K562 (cell line): ENCODE measurements at regions not wholly inside any gene's neighbourhood (a gene's known extent, or its start where the extent isn't known, plus 50 kb on each side); places are given as distances from the start of the nearest gene placed in this dataset.

Source experiments
- ATAC-seq: fragments of 200-7000 bp; cut with Tn5 transposase; 3 replicates; pipeline ENCODE4 v1.9.1; 2020; ENCODE audit warnings: moderate library complexity
- BruUV-seq: library from RNA; stranded (reverse); fragments of 400-500 nt; replicated peaks from 2 replicates; lab custom pipeline; 2021; lab: Mats Ljungman, UMichigan
- CTCF ChIA-PET: fragments of 300-600 bp; formaldehyde crosslinking; extraction: SDS; loops from one replicate; lab custom pipeline; 2021; ENCODE audit warnings: low intra/inter-chr PET ratio; lab: Yijun Ruan, JAX
- POLR2A ChIA-PET: fragments of 300-600, 350-650 bp; sonication (Branson Sonifier 250); formaldehyde crosslinking; extraction: SDS; loops from one replicate; lab custom pipeline; 2021; ENCODE audit warnings: antibody characterized with exemption, inconsistent platforms; lab: Yijun Ruan, JAX
- DNase-seq, 4 experiments: peaks; one replicate each; pipeline versions ENCODE4 v3.0.0 to v3.0.0-alpha.2; 2011 to 2018; ENCODE audit warnings: low spot score in 3 of 4, mixed read lengths in 3 of 4; ENCODE audit errors: extremely low read depth in 1 of 4
- FAIRE-seq: peaks from 2 replicates; lab custom pipeline; 2011; peaks lifted over from hg19 to GRCh38; lab: Jason Lieb, UNC
- H2AFZ ChIP-seq: 2 replicates; pipeline ENCODE4 v1.6.0; 2011; ENCODE audit warnings: low read depth, low read length, control low read depth, inconsistent platforms
- H3K27ac ChIP-seq: fragments of 200-600 bp; 3 replicates; pipeline ENCODE4 v1.8.0; 2011; ENCODE audit warnings: low read depth, mild to moderate bottlenecking, control low read depth, inconsistent platforms, low read length, moderate library complexity, mixed read lengths; ENCODE audit errors: extremely low read depth
- H3K27me3 ChIP-seq, 2 experiments: fragments of 300-600 bp in 1 of 2; 2 replicates in 1 of 2; 3 replicates in 1 of 2; pipeline versions ENCODE4 v1.6.0 to v1.8.0; 2011; ENCODE audit warnings: inconsistent platforms in 2 of 2, low read length in 2 of 2, mild to moderate bottlenecking in 1 of 2, mixed read lengths in 1 of 2, moderate library complexity in 1 of 2; ENCODE audit not compliant: control insufficient read depth in 2 of 2, insufficient read depth in 2 of 2
- H3K36me3 ChIP-seq: fragments of 300-600 bp; 3 replicates; pipeline ENCODE4 v1.8.0; 2011; ENCODE audit warnings: mild to moderate bottlenecking, low read length, inconsistent platforms; ENCODE audit not compliant: control insufficient read depth, insufficient read depth
- H3K4me1 ChIP-seq, 2 experiments: fragments of 200-600 bp in 1 of 2; replicated peaks in 1 of 2; 2 replicates in 1 of 2; 3 replicates in 1 of 2; pipeline versions ENCODE4 v1.5.1 to v1.8.0; 2011; ENCODE audit warnings: inconsistent platforms in 2 of 2, low read length in 2 of 2, mild to moderate bottlenecking in 1 of 2, mixed read lengths in 1 of 2, moderate library complexity in 1 of 2; ENCODE audit not compliant: control insufficient read depth in 2 of 2, insufficient read depth in 2 of 2
- H3K4me2 ChIP-seq: 2 replicates; pipeline ENCODE4 v1.6.1; 2011; ENCODE audit warnings: low read length, control low read depth, inconsistent platforms, mixed read lengths; ENCODE audit not compliant: insufficient read depth
- H3K4me3 ChIP-seq: fragments of 200-600 bp; sonication (generic), shearing (Covaris generic); 2 replicates; pipeline ENCODE4 v1.5.1; 2016; ENCODE audit warnings: control low read depth, inconsistent platforms
- H3K79me2 ChIP-seq: fragments of 200-600 bp; 3 replicates; pipeline ENCODE4 v1.8.0; 2011; ENCODE audit warnings: low read length, inconsistent platforms; ENCODE audit not compliant: control insufficient read depth, insufficient read depth
- H3K9ac ChIP-seq, 2 experiments: 2 replicates each; pipeline versions ENCODE4 v1.6.0 to v1.6.1; 2011; ENCODE audit warnings: low read depth in 2 of 2, low read length in 2 of 2, control low read depth in 1 of 2, inconsistent platforms in 1 of 2, mild to moderate bottlenecking in 1 of 2, mixed read lengths in 1 of 2; ENCODE audit not compliant: insufficient read depth in 1 of 2
- H3K9me1 ChIP-seq: one replicate; pipeline ENCODE4 v1.6.0; 2011; ENCODE audit warnings: inconsistent platforms, mild to moderate bottlenecking, low read length, moderate library complexity; ENCODE audit not compliant: control insufficient read depth, insufficient read depth
- H3K9me3 ChIP-seq: replicated peaks from 2 replicates; pipeline ENCODE4 v1.5.1; 2011; ENCODE audit warnings: low read depth, low read length, inconsistent platforms; ENCODE audit not compliant: control insufficient read depth, insufficient read depth
- H4K20me1 ChIP-seq: replicated peaks from 2 replicates; pipeline ENCODE4 v1.6.1; 2011; ENCODE audit warnings: low read length, inconsistent platforms, mixed read lengths; ENCODE audit not compliant: control insufficient read depth, insufficient read depth
- CXXC5 ChIP-seq: fragments of 250-450 bp; sonication (Bioruptor Pico); IDR thresholded peaks from 2 replicates; pipeline ENCODE4 v1.8.0; 2022; ENCODE audit warnings: inconsistent platforms, mild to moderate bottlenecking, moderate library complexity
- GATAD2B ChIP-seq: fragments of 450-650 bp; IDR thresholded peaks from 2 replicates; pipeline ENCODE4 v1.6.1; 2017; ENCODE audit warnings: mild to moderate bottlenecking, borderline replicate concordance
- GTF3C2 ChIP-seq: IDR thresholded peaks from 3 replicates; pipeline ENCODE4 v1.6.1; 2011; ENCODE audit warnings: borderline replicate concordance, mild to moderate bottlenecking, moderate library complexity; ENCODE audit not compliant: insufficient read length; ENCODE audit errors: extremely low read depth
- KLF13 ChIP-seq: fragments of 450-650 bp; IDR thresholded peaks from 2 replicates; pipeline ENCODE4 v1.6.1; 2016; ENCODE audit warnings: missing genetic modification characterization, low read depth, mild to moderate bottlenecking, missing compliant biosample characterization, moderate library complexity, borderline replicate concordance
- MAFF ChIP-seq: IDR thresholded peaks from 2 replicates; pipeline ENCODE4 v1.6.1; 2012; ENCODE audit warnings: low read length, improper control_type of control experiment
- MED1 ChIP-seq: sonication (generic); formaldehyde crosslinking; IDR thresholded peaks from 2 replicates; pipeline ENCODE4 v1.8.1; 2023; ENCODE audit warnings: missing genetic modification reagents, borderline replicate concordance
- NONO ChIP-seq, 2 experiments: fragments of 200-400 bp in 1 of 2; fragments of 450-650 bp in 1 of 2; formaldehyde crosslinking in 1 of 2; IDR thresholded peaks; 2 replicates each; pipeline ENCODE4 v1.6.1; 2017; ENCODE audit warnings: low read depth in 2 of 2, mild to moderate bottlenecking in 2 of 2, moderate library complexity in 2 of 2, low read length in 1 of 2
- RBM14 ChIP-seq: fragments of 200-400 bp; formaldehyde crosslinking; IDR thresholded peaks from 2 replicates; pipeline ENCODE4 v1.6.1; 2018; ENCODE audit warnings: low read depth, mild to moderate bottlenecking, low read length, moderate library complexity, borderline replicate concordance; ENCODE audit not compliant: insufficient read depth
- SIX5 ChIP-seq, 2 experiments: IDR thresholded peaks; 2 replicates each; pipeline ENCODE4 v1.6.1; 2011; ENCODE audit warnings: low read length in 2 of 2, borderline replicate concordance in 1 of 2, low read depth in 1 of 2, mild to moderate bottlenecking in 1 of 2, moderate library complexity in 1 of 2; ENCODE audit not compliant: insufficient read depth in 1 of 2
- ZNF224 ChIP-seq: sonication (generic); formaldehyde crosslinking; IDR thresholded peaks from 2 replicates; pipeline ENCODE4 v1.8.0; 2022; ENCODE audit warnings: mild to moderate bottlenecking, missing genetic modification reagents
- ZNF507 ChIP-seq: conservative IDR thresholded peaks from 2 replicates; pipeline ENCODE4 v1.6.1; 2017; ENCODE audit warnings: missing genetic modification characterization, missing compliant biosample characterization
- WGBS: fragments of 100-300 bp; shearing (Covaris generic); methylation state at CpG from one replicate; pipeline ENCODE4 v1.1.6; 2016; ENCODE audit warnings: low coverage, mixed read lengths; ENCODE audit not compliant: insufficient coverage; ENCODE audit errors: missing lambda C conversion rate; 5-methylcytosine and 5-hydroxymethylcytosine counted together
- in situ Hi-C: fragments of 300-500 bp; cut with MboI; formaldehyde crosslinking; loops from 4 replicates; pipeline ENCODE4 v1.15.0; 2018; ENCODE audit warnings: inconsistent platforms, mixed read lengths
- intact Hi-C: fragments of 100-400 bp; cut with micrococcal nuclease; formaldehyde crosslinking; loops from 2 replicates; pipeline ENCODE4 v1.14.2; 2022
- TF ChIP-seq, protein P1 (sequence below): fragments of 150-350 bp; IDR thresholded peaks from 2 replicates; pipeline ENCODE4 v1.6.1; 2014; ENCODE audit warnings: low read depth, mild to moderate bottlenecking, low read length, borderline replicate concordance
- TF ChIP-seq, protein P2 (sequence below): fragments of 250-450 bp; sonication (Bioruptor Pico); IDR thresholded peaks from 2 replicates; pipeline ENCODE4 v1.4.0; 2020; ENCODE audit warnings: mild to moderate bottlenecking, moderate library complexity, borderline replicate concordance

- ATAC-seq (no peak), DNase-seq (no peak), FAIRE-seq (no peak)
- H3K36me3 ChIP-seq, result no peaks in the 10 kb centered on the region
- no peak overlapping the region for H3K27ac ChIP-seq
- H4K20me1 ChIP-seq, result no peaks in the 10 kb centered on the region
- no peak overlapping the region for H2AFZ ChIP-seq
- intact Hi-C loops (no loop called here), in situ Hi-C loops (no loop called here)
- ChIA-PET POLR2A (no interaction called here), CTCF (no interaction called here)
- peaks cover 0 to 6% of the 10 kb centered on the region in 2 experiments; a peak in 1 of 5 replicates for H3K27me3 ChIP-seq
- H3K4me2 ChIP-seq, result no peak overlapping the region
- H3K4me1 ChIP-seq, result no peaks in the 10 kb centered on the region
- WGBS, result 2% methylated on average over 4 of the region's 4 CpGs
- no peaks in the 10 kb centered on the region for H3K79me2 ChIP-seq
- H3K9me3 ChIP-seq, result no peaks in the 10 kb centered on the region; the same call in 1 of the 2 replicates
- no peak overlapping the region for H3K4me3 ChIP-seq
- no peaks in the 10 kb centered on the region for H3K9me1 ChIP-seq
- no TSS peak for BruUV-seq
- no peak overlapping the region for H3K9ac ChIP-seq
- TF ChIP-seq, protein P1, sequence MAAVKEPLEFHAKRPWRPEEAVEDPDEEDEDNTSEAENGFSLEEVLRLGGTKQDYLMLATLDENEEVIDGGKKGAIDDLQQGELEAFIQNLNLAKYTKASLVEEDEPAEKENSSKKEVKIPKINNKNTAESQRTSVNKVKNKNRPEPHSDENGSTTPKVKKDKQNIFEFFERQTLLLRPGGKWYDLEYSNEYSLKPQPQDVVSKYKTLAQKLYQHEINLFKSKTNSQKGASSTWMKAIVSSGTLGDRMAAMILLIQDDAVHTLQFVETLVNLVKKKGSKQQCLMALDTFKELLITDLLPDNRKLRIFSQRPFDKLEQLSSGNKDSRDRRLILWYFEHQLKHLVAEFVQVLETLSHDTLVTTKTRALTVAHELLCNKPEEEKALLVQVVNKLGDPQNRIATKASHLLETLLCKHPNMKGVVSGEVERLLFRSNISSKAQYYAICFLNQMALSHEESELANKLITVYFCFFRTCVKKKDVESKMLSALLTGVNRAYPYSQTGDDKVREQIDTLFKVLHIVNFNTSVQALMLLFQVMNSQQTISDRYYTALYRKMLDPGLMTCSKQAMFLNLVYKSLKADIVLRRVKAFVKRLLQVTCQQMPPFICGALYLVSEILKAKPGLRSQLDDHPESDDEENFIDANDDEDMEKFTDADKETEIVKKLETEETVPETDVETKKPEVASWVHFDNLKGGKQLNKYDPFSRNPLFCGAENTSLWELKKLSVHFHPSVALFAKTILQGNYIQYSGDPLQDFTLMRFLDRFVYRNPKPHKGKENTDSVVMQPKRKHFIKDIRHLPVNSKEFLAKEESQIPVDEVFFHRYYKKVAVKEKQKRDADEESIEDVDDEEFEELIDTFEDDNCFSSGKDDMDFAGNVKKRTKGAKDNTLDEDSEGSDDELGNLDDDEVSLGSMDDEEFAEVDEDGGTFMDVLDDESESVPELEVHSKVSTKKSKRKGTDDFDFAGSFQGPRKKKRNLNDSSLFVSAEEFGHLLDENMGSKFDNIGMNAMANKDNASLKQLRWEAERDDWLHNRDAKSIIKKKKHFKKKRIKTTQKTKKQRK, result no peak
- no peak for TF ChIP-seq GTF3C2
- TF ChIP-seq ZNF507 (tag), result no peak
- TF ChIP-seq SIX5 (IDR thresholded peaks at IDR 0.05; ENCODE audit: borderline replicate concordance in 1 of 2, insufficient read depth in 1 of 2, low read depth in 1 of 2, low read length in 2 of 2), result no peak
- TF ChIP-seq RBM14, result no peak
- TF ChIP-seq GATAD2B, result no peak
- TF ChIP-seq NONO (IDR thresholded peaks at IDR 0.05; ENCODE audit: low read depth in 2 of 2, low read length in 1 of 2), result no peak
- TF ChIP-seq CXXC5 (CRISPR knock-in tag), result no peak
- TF ChIP-seq MAFF, result no peak
- no peak for TF ChIP-seq KLF13 (tag)
- TF ChIP-seq MED1, result no peak
- no peak for TF ChIP-seq ZNF224 (CRISPR knock-in tag)
- TF ChIP-seq, protein P2, sequence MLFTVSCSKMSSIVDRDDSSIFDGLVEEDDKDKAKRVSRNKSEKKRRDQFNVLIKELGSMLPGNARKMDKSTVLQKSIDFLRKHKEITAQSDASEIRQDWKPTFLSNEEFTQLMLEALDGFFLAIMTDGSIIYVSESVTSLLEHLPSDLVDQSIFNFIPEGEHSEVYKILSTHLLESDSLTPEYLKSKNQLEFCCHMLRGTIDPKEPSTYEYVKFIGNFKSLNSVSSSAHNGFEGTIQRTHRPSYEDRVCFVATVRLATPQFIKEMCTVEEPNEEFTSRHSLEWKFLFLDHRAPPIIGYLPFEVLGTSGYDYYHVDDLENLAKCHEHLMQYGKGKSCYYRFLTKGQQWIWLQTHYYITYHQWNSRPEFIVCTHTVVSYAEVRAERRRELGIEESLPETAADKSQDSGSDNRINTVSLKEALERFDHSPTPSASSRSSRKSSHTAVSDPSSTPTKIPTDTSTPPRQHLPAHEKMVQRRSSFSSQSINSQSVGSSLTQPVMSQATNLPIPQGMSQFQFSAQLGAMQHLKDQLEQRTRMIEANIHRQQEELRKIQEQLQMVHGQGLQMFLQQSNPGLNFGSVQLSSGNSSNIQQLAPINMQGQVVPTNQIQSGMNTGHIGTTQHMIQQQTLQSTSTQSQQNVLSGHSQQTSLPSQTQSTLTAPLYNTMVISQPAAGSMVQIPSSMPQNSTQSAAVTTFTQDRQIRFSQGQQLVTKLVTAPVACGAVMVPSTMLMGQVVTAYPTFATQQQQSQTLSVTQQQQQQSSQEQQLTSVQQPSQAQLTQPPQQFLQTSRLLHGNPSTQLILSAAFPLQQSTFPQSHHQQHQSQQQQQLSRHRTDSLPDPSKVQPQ, result no peak
These were observed 55.5 kb upstream of the FAM20A start for GRCh38 chr17:68656666-68657065.
